CD14-positive monocyte (primary cell): ENCODE measurements at regions not wholly inside any gene's neighbourhood (a gene's known extent, or its start where the extent isn't known, plus 50 kb on each side); places are given as distances from the start of the nearest gene placed in this dataset.

Experiments
- DNase-seq, 3 donors: peaks; one replicate each; pipeline ENCODE4 v3.0.0-alpha.2; 2011 to 2022
- H2AFZ ChIP-seq: 2 replicates; pipeline ENCODE4 v1.6.0; 2012; ENCODE audit warnings: mild to moderate bottlenecking, low read depth, low read length, inconsistent platforms; ENCODE audit not compliant: insufficient read depth, poor library complexity, severe bottlenecking
- H3K27ac ChIP-seq, 2 donors: 1 replicate in 1 of 2; 2 replicates in 1 of 2; pipeline ENCODE4 v1.5.1; 2012 to 2013; ENCODE audit warnings: low read length in 2 of 2, control low read depth in 1 of 2, inconsistent platforms in 1 of 2, low read depth in 1 of 2, mild to moderate bottlenecking in 1 of 2
- H3K27me3 ChIP-seq, 2 donors: one replicate each; pipeline versions ENCODE4 v1.6.0 to v1.6.1; 2011 to 2013; ENCODE audit warnings: low read length in 2 of 2; ENCODE audit not compliant: control insufficient read depth in 2 of 2, insufficient read depth in 2 of 2
- H3K36me3 ChIP-seq, 2 donors: replicated peaks in 1 of 2; 1 replicate in 1 of 2; 2 replicates in 1 of 2; pipeline versions ENCODE4 v1.5.1 to v1.6.1; 2012 to 2013; ENCODE audit warnings: low read length in 2 of 2, control low read depth in 1 of 2, inconsistent platforms in 1 of 2, mild to moderate bottlenecking in 1 of 2; ENCODE audit not compliant: insufficient read depth in 2 of 2, control insufficient read depth in 1 of 2
- H3K4me1 ChIP-seq, 2 donors: 1 replicate in 1 of 2; 2 replicates in 1 of 2; pipeline versions ENCODE4 v1.5.1 to v1.6.1; 2012 to 2013; ENCODE audit warnings: low read length in 2 of 2, control low read depth in 1 of 2, inconsistent platforms in 1 of 2, mild to moderate bottlenecking in 1 of 2, moderate library complexity in 1 of 2; ENCODE audit not compliant: insufficient read depth in 2 of 2, control insufficient read depth in 1 of 2
- H3K4me2 ChIP-seq: replicated peaks from 2 replicates; pipeline ENCODE3; 2012; ENCODE audit warnings: low read length, moderate library complexity, mild to moderate bottlenecking; ENCODE audit not compliant: poor library complexity, severe bottlenecking; ENCODE audit errors: extremely low read depth
- H3K4me3 ChIP-seq, 3 experiments: fragments of 200-600 bp in 1 of 3; sonication (generic) in 1 of 3; replicated peaks in 1 of 3; 1 replicate in 2 of 3; 2 replicates in 1 of 3; pipeline ENCODE4 v1.5.1; 2011 to 2013; ENCODE audit warnings: low read length in 3 of 3, mild to moderate bottlenecking in 3 of 3, control low read depth in 2 of 3, low read depth in 2 of 3, inconsistent platforms in 1 of 3, moderate library complexity in 1 of 3
- H3K79me2 ChIP-seq: 2 replicates; pipeline ENCODE4 v1.6.0; 2012; ENCODE audit warnings: mild to moderate bottlenecking, control low read depth, inconsistent platforms, low read length, moderate library complexity; ENCODE audit not compliant: insufficient read depth
- H3K9ac ChIP-seq: 2 replicates; pipeline ENCODE4 v1.6.0; 2017; ENCODE audit warnings: low read length, mild to moderate bottlenecking; ENCODE audit not compliant: insufficient read depth, poor library complexity, severe bottlenecking
- H3K9me3 ChIP-seq, 2 donors: replicated peaks in 1 of 2; 1 replicate in 1 of 2; 2 replicates in 1 of 2; pipeline versions ENCODE4 v1.5.1 to v1.6.1; 2012 to 2013; ENCODE audit warnings: low read length in 2 of 2, control low read depth in 1 of 2; ENCODE audit not compliant: control insufficient read depth in 1 of 2, insufficient read depth in 1 of 2
- H4K20me1 ChIP-seq: 2 replicates; pipeline ENCODE4 v1.6.0; 2012; ENCODE audit warnings: mild to moderate bottlenecking, low read length, control low read depth, moderate library complexity; ENCODE audit not compliant: insufficient read depth
- H3K27ac Mint-ChIP-seq, 7 donors: one replicate each; pipeline ENCODE4 v1.8.0; 2020; ENCODE audit warnings: mild to moderate bottlenecking in 7 of 7, mixed read lengths in 7 of 7, moderate library complexity in 6 of 7, inconsistent platforms in 2 of 7
- H3K27me3 Mint-ChIP-seq, 3 donors: one replicate each; pipeline ENCODE4 v1.8.0; 2021 to 2022; ENCODE audit warnings: low read depth in 3 of 3, mild to moderate bottlenecking in 3 of 3, mixed read lengths in 3 of 3, moderate library complexity in 3 of 3, inconsistent platforms in 1 of 3
- H3K36me3 Mint-ChIP-seq, 2 donors: one replicate each; pipeline ENCODE4 v1.8.0; 2020; ENCODE audit warnings: mixed read lengths in 2 of 2, inconsistent platforms in 1 of 2, mild to moderate bottlenecking in 1 of 2
- H3K4me1 Mint-ChIP-seq: one replicate; pipeline ENCODE4 v1.8.0; 2020; ENCODE audit warnings: mild to moderate bottlenecking, mixed read lengths
- H3K4me3 Mint-ChIP-seq, 2 donors: one replicate each; pipeline ENCODE4 v1.8.0; 2020; ENCODE audit warnings: mild to moderate bottlenecking in 2 of 2, mixed read lengths in 2 of 2, moderate library complexity in 1 of 2
- H3K9me3 Mint-ChIP-seq, 7 donors: one replicate each; pipeline ENCODE4 v1.8.0; 2020 to 2022; ENCODE audit warnings: mixed read lengths in 7 of 7, mild to moderate bottlenecking in 6 of 7, moderate library complexity in 6 of 7, inconsistent platforms in 2 of 7
- CTCF ChIP-seq: fragments of 200-600 bp; IDR thresholded peaks from one replicate; pipeline ENCODE4 v1.8.0; 2022; ENCODE audit warnings: antibody characterized with exemption, mild to moderate bottlenecking
- WGBS: methylation state at CpG from one replicate; pipeline ENCODE4 v1.1.5; 2013; ENCODE audit warnings: missing lambda C conversion rate; ENCODE audit not compliant: insufficient coverage; 5-methylcytosine and 5-hydroxymethylcytosine counted together
- intact Hi-C, 2 donors: fragments of 100-400 bp; cut with micrococcal nuclease; formaldehyde crosslinking; loops; one replicate each; pipeline versions ENCODE4 v1.15.0 to v1.15.1; 2023

GRCh38 chr4:188701952-188702351 lies 562.7 kb downstream of the TRIML1 start:
- WGBS = 100% methylated on average over 3 of the region's 4 CpGs

GRCh38 chr4:188704288-188704687 lies 565.0 kb downstream of the TRIML1 start:
- H3K79me2 ChIP-seq = no peaks in the 10 kb centered on the region
- H3K27me3 ChIP-seq = no peaks in the 10 kb centered on the region
- no peaks in the 10 kb centered on the region for H3K36me3 ChIP-seq
- no peaks in the 10 kb centered on the region for H3K27me3 Mint-ChIP-seq
- H2AFZ ChIP-seq = no peak overlapping the region
- H3K4me1 Mint-ChIP-seq = no peaks in the 10 kb centered on the region
- peaks cover 3 to 13% (median 5%) of the 10 kb centered on the region in 7 donors for H3K9me3 Mint-ChIP-seq
- H3K9me3 ChIP-seq = peaks cover 13 to 15% of the 10 kb centered on the region in 2 donors
- no peak for DNase-seq
- H3K36me3 Mint-ChIP-seq = no peaks in the 10 kb centered on the region
- no peaks in the 10 kb centered on the region for H4K20me1 ChIP-seq
- WGBS = no CpG with 5 or more reads among the region's 5 CpGs
- no peak overlapping the region for H3K4me3 ChIP-seq
- no peak overlapping the region for H3K27ac Mint-ChIP-seq
- no peak for TF ChIP-seq CTCF
- no peak overlapping the region for H3K4me2 ChIP-seq
- H3K27ac ChIP-seq = no peak overlapping the region
- H3K4me3 Mint-ChIP-seq = no peak overlapping the region
- H3K9ac ChIP-seq = no peak overlapping the region
- intact Hi-C loops = no loop called here
- no peaks in the 10 kb centered on the region for H3K4me1 ChIP-seq

More at GRCh38 chr4:188701952-188702351, 562.7 kb downstream of the TRIML1 start:
- no peak overlapping the region for H3K9ac ChIP-seq
- H3K36me3 Mint-ChIP-seq = no peaks in the 10 kb centered on the region
- H3K27me3 Mint-ChIP-seq = no peaks in the 10 kb centered on the region
- peaks cover 7 to 8% of the 10 kb centered on the region in 2 donors for H3K9me3 ChIP-seq
- H3K27me3 ChIP-seq = no peaks in the 10 kb centered on the region
- DNase-seq = no peak
- no peak overlapping the region for H3K4me3 Mint-ChIP-seq
- peaks cover 0 to 13% (median 5%) of the 10 kb centered on the region in 7 donors for H3K9me3 Mint-ChIP-seq
- no peak overlapping the region for H3K4me2 ChIP-seq
- H3K27ac Mint-ChIP-seq = no peak overlapping the region
- H3K4me3 ChIP-seq = no peak overlapping the region
- intact Hi-C loops = no loop called here
- no peaks in the 10 kb centered on the region for H3K4me1 ChIP-seq
- H3K79me2 ChIP-seq = no peaks in the 10 kb centered on the region
- H2AFZ ChIP-seq = no peak overlapping the region
- no peak for TF ChIP-seq CTCF
- H3K27ac ChIP-seq = no peak overlapping the region
- no peaks in the 10 kb centered on the region for H4K20me1 ChIP-seq
- H3K4me1 Mint-ChIP-seq = no peaks in the 10 kb centered on the region
- no peaks in the 10 kb centered on the region for H3K36me3 ChIP-seq
